Stomach (tissue), 4 donors: ENCODE measurements at regions not wholly inside any gene's neighbourhood (a gene's known extent, or its start where the extent isn't known, plus 50 kb on each side); places are given as distances from the start of the nearest gene placed in this dataset.

Experiments
- EP300 ChIP-seq: sonication (generic); formaldehyde crosslinking; IDR thresholded peaks from one replicate; pipeline ENCODE4 v1.6.1; 2017; ENCODE audit warnings: antibody characterized with exemption
- POLR2AphosphoS5 ChIP-seq, 3 donors: sonication (generic); formaldehyde crosslinking; IDR thresholded peaks; one replicate each; pipeline ENCODE4 v1.6.1; 2016; ENCODE audit warnings: antibody characterized with exemption in 3 of 3
- TF ChIP-seq, protein P1 (sequence below), 7 experiments: fragments of 450-650 bp in 4 of 7; fragments of 200-600 bp in 3 of 7; sonication (generic) in 3 of 7; IDR thresholded peaks; one replicate each; pipeline ENCODE4 v1.5.1; 2016 to 2019; ENCODE audit warnings: antibody characterized with exemption in 7 of 7, control low read depth in 2 of 7, mild to moderate bottlenecking in 1 of 7

DNA sequence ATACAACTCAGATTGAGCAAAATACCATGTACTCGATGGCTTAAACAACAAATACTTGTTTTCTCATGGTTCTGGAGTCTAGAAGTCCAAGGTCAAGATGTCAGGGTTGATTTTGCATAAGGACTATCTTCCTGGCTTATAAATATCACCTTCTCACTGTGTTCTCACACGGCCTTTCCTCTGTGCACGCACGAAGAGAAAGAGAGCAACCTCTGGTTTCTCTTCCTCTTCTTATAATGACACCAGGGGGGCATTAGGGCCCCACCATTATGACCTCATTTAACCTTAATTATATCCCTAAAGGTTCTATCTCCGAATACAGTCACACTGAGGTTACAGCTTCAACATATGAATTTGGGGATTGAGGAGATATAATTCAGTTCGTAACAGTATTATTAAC, 504.0 kb downstream of the MAGEE1 start:
- TF ChIP-seq EP300 (no peak), POLR2AphosphoS5 (IDR thresholded peaks at IDR 0.05) (no peak)
- TF ChIP-seq, protein P1, sequence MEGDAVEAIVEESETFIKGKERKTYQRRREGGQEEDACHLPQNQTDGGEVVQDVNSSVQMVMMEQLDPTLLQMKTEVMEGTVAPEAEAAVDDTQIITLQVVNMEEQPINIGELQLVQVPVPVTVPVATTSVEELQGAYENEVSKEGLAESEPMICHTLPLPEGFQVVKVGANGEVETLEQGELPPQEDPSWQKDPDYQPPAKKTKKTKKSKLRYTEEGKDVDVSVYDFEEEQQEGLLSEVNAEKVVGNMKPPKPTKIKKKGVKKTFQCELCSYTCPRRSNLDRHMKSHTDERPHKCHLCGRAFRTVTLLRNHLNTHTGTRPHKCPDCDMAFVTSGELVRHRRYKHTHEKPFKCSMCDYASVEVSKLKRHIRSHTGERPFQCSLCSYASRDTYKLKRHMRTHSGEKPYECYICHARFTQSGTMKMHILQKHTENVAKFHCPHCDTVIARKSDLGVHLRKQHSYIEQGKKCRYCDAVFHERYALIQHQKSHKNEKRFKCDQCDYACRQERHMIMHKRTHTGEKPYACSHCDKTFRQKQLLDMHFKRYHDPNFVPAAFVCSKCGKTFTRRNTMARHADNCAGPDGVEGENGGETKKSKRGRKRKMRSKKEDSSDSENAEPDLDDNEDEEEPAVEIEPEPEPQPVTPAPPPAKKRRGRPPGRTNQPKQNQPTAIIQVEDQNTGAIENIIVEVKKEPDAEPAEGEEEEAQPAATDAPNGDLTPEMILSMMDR (IDR thresholded peaks at IDR 0.05), result no peak
